Spinal cord (tissue), 9 donors: ENCODE measurements at regions not wholly inside any gene's neighbourhood (a gene's known extent, or its start where the extent isn't known, plus 50 kb on each side); places are given as distances from the start of the nearest gene placed in this dataset.
"Not testable (repeated sequence)": the region's sequence is repeated elsewhere in the genome, so short reads cannot be mapped to it uniquely, and the experiment has no call there.

Source experiments
- DNase-seq, 6 donors: peaks; one replicate each; pipeline versions ENCODE4 v3.0.0 to v3.0.0-alpha.2; 2013 to 2015; ENCODE audit warnings: low spot score in 6 of 6, low read depth in 4 of 6
- H3K27ac ChIP-seq: one replicate; pipeline ENCODE4 v1.5.1; 2013; ENCODE audit warnings: low read depth, low read length, control low read depth
- H3K27me3 ChIP-seq: one replicate; pipeline ENCODE4 v1.6.1; 2013; ENCODE audit warnings: low read length; ENCODE audit not compliant: control insufficient read depth, insufficient read depth
- H3K36me3 ChIP-seq: one replicate; pipeline ENCODE4 v1.6.1; 2013; ENCODE audit warnings: low read length; ENCODE audit not compliant: control insufficient read depth, insufficient read depth
- H3K4me1 ChIP-seq: one replicate; pipeline ENCODE4 v1.6.1; 2013; ENCODE audit warnings: low read length; ENCODE audit not compliant: control insufficient read depth, insufficient read depth
- H3K4me3 ChIP-seq: one replicate; pipeline ENCODE4 v1.5.1; 2013; ENCODE audit warnings: low read depth, low read length, control low read depth
- H3K9me3 ChIP-seq: one replicate; pipeline ENCODE4 v1.6.1; 2013; ENCODE audit warnings: low read length; ENCODE audit not compliant: control insufficient read depth, insufficient read depth
- WGBS: methylation state at CpG from one replicate; pipeline ENCODE4 v1.1.5; 2013; ENCODE audit warnings: missing lambda C conversion rate; ENCODE audit not compliant: insufficient coverage; 5-methylcytosine and 5-hydroxymethylcytosine counted together
- donor health status: healthy.

DNA sequence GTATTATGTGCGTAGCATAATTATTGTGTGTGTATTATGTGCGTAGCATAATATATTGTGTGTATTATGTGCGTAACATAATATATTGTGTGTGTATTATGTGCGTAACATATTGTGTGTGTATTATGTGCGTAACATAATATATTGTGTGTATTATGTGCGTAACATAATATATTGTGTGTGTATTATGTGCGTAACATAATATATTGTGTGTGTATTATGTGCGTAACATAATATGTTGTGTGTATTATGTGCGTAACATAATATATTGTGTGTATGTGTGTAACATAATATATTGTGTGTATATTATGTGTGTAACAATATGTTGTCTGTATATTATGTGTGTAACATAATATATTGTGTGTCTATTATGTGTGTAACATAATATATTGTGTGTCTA is 50.1 kb upstream of the ATP5PO start:
- not testable (repeated sequence) for H3K9me3 ChIP-seq, H3K4me1 ChIP-seq, H3K4me3 ChIP-seq, H3K27me3 ChIP-seq, DNase-seq, H3K27ac ChIP-seq, H3K36me3 ChIP-seq
- WGBS: 100% methylated on average over 4 of the region's 9 CpGs
